K562 (cell line): ENCODE measurements at regions not wholly inside any gene's neighbourhood (a gene's known extent, or its start where the extent isn't known, plus 50 kb on each side); places are given as distances from the start of the nearest gene placed in this dataset.

Experiments used
- CBFA2T3 ChIP-seq: fragments of 450-650 bp; IDR thresholded peaks from 2 replicates; pipeline ENCODE4 v1.6.1; 2017
- DPF2 ChIP-seq: fragments of 450-650 bp; IDR thresholded peaks from 2 replicates; pipeline ENCODE4 v1.6.1; 2016
- FOS ChIP-seq: IDR thresholded peaks from 3 replicates; pipeline ENCODE4 v1.6.1; 2011; ENCODE audit not compliant: insufficient read length; ENCODE audit errors: extremely low read depth
- FOXM1 ChIP-seq, 2 experiments: fragments of 450-650 bp in 1 of 2; sonication (generic) in 1 of 2; formaldehyde crosslinking in 1 of 2; IDR thresholded peaks; 2 replicates each; pipeline versions ENCODE4 v1.6.1 to v1.9.0; 2017 to 2022; ENCODE audit warnings: low read depth in 2 of 2, mild to moderate bottlenecking in 2 of 2, missing genetic modification reagents in 1 of 2, moderate library complexity in 1 of 2
- KAT2B ChIP-seq: IDR thresholded peaks from one replicate; pipeline ENCODE4 v1.6.1; 2012; ENCODE audit warnings: low read depth, mild to moderate bottlenecking, control low read depth, inconsistent platforms, low read length, moderate library complexity
- NFATC3 ChIP-seq: fragments of 450-650 bp; IDR thresholded peaks from 2 replicates; pipeline ENCODE4 v1.6.1; 2017; ENCODE audit warnings: mild to moderate bottlenecking
- PHF21A ChIP-seq: fragments of 450-650 bp; IDR thresholded peaks from 2 replicates; pipeline ENCODE4 v1.6.1; 2017; ENCODE audit warnings: low read depth, borderline replicate concordance
- SMAD4 ChIP-seq: fragments of 250-450 bp; sonication (Bioruptor Pico); conservative IDR thresholded peaks from 2 replicates; pipeline ENCODE4 v1.8.0; 2021; ENCODE audit warnings: inconsistent platforms, mild to moderate bottlenecking, moderate library complexity
- TARDBP ChIP-seq: fragments of 450-650 bp; IDR thresholded peaks from 2 replicates; pipeline ENCODE4 v1.6.1; 2016
- TF ChIP-seq, protein P1 (sequence below), 3 experiments: IDR thresholded peaks in 2 of 3; conservative IDR thresholded peaks in 1 of 3; 2 replicates each; pipeline ENCODE4 v1.5.1; 2011 to 2012; ENCODE audit warnings: low read length in 3 of 3, mild to moderate bottlenecking in 3 of 3, control low read depth in 2 of 3, improper control_type of control experiment in 1 of 3, inconsistent platforms in 1 of 3, low read depth in 1 of 3, mixed read lengths in 1 of 3, moderate library complexity in 1 of 3; ENCODE audit not compliant: insufficient read depth in 2 of 3
- TF ChIP-seq, protein P2 (sequence below), 2 experiments: fragments of 200-800 bp in 1 of 2; sonication (Bioruptor generic) in 1 of 2; sonication (generic) in 1 of 2; formaldehyde crosslinking in 1 of 2; IDR thresholded peaks in 1 of 2; conservative IDR thresholded peaks in 1 of 2; 2 replicates each; pipeline versions ENCODE4 v1.5.0 to v1.6.1; 2016 to 2020; ENCODE audit warnings: missing compliant biosample characterization in 1 of 2, missing genetic modification characterization in 1 of 2, missing genetic modification reagents in 1 of 2
- TF ChIP-seq, protein P3 (sequence below): fragments of 450-650 bp; formaldehyde crosslinking; IDR thresholded peaks from 2 replicates; pipeline ENCODE4 v1.4.0; 2020; ENCODE audit warnings: mild to moderate bottlenecking, mixed read lengths
- TF ChIP-seq, protein P4 (sequence below): fragments of 250-450 bp; sonication (Bioruptor Pico); IDR thresholded peaks from 2 replicates; pipeline ENCODE4 v1.5.0; 2021

DNA sequence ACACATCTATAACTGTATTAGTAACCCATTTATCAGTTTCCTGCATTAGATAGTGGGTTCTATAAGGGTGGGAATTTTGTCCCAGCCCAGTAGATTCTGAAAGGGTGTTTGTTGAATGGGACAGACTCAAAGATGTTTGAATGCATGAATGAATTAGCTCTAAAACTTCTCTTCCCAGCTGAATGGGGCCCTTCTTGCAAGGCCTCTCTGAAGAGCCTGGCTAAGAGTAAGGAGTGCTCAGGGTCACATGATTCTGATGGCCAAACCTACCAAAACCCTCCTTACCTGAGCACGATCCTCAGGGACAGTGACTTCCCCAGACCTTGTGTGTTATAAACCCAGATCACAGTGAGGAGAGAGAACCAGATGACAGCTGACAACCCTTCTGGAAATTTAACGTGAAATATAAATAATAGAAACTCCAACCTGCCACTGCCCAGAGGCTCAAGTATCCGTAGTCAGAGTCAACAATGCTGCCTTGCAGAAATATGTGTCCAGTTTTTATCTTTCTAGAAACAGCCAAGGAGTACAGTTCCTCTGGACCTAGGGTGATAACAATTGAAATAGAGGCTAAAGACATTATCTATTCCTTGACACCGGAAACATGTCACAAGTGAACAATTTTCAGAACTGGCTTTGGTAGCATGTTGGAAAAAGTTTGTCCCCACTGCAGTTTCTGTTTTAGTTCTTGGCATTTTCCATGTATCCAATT lies 268.9 kb upstream of the MAF start:
- TF ChIP-seq, protein P1, sequence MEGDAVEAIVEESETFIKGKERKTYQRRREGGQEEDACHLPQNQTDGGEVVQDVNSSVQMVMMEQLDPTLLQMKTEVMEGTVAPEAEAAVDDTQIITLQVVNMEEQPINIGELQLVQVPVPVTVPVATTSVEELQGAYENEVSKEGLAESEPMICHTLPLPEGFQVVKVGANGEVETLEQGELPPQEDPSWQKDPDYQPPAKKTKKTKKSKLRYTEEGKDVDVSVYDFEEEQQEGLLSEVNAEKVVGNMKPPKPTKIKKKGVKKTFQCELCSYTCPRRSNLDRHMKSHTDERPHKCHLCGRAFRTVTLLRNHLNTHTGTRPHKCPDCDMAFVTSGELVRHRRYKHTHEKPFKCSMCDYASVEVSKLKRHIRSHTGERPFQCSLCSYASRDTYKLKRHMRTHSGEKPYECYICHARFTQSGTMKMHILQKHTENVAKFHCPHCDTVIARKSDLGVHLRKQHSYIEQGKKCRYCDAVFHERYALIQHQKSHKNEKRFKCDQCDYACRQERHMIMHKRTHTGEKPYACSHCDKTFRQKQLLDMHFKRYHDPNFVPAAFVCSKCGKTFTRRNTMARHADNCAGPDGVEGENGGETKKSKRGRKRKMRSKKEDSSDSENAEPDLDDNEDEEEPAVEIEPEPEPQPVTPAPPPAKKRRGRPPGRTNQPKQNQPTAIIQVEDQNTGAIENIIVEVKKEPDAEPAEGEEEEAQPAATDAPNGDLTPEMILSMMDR (IDR thresholded peaks at IDR 0.05 in 2 of 3, conservative IDR thresholded peaks at IDR 0.05 in 1 of 3; ENCODE audit: insufficient read depth in 2 of 3, low read depth in 1 of 3, low read length in 3 of 3), result no peak
- TF ChIP-seq SMAD4 (CRISPR knock-in tag), result peak; percentile 89
- peak; percentile 97 for TF ChIP-seq DPF2
- peak; percentile 96 for TF ChIP-seq CBFA2T3
- TF ChIP-seq NFATC3, result peak; percentile 60; the same call in 1 of the 2 replicates
- TF ChIP-seq PHF21A, result no peak
- TF ChIP-seq, protein P2, sequence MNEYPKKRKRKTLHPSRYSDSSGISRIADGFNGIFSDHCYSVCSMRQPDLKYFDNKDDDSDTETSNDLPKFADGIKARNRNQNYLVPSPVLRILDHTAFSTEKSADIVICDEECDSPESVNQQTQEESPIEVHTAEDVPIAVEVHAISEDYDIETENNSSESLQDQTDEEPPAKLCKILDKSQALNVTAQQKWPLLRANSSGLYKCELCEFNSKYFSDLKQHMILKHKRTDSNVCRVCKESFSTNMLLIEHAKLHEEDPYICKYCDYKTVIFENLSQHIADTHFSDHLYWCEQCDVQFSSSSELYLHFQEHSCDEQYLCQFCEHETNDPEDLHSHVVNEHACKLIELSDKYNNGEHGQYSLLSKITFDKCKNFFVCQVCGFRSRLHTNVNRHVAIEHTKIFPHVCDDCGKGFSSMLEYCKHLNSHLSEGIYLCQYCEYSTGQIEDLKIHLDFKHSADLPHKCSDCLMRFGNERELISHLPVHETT (CRISPR knock-in tag; conservative IDR thresholded peaks at IDR 0.05 in 1 of 2, IDR thresholded peaks at IDR 0.05 in 1 of 2), result peak in 1 of 2 experiments; percentile 77; a peak in 2 of 4 replicates
- TF ChIP-seq KAT2B, result no peak
- peak; percentile 89 for TF ChIP-seq FOXM1 (IDR thresholded peaks at IDR 0.05; ENCODE audit: low read depth)
- no peak for TF ChIP-seq FOXM1 (CRISPR knock-in tag; IDR thresholded peaks at IDR 0.05; ENCODE audit: low read depth)
- TF ChIP-seq, protein P3, sequence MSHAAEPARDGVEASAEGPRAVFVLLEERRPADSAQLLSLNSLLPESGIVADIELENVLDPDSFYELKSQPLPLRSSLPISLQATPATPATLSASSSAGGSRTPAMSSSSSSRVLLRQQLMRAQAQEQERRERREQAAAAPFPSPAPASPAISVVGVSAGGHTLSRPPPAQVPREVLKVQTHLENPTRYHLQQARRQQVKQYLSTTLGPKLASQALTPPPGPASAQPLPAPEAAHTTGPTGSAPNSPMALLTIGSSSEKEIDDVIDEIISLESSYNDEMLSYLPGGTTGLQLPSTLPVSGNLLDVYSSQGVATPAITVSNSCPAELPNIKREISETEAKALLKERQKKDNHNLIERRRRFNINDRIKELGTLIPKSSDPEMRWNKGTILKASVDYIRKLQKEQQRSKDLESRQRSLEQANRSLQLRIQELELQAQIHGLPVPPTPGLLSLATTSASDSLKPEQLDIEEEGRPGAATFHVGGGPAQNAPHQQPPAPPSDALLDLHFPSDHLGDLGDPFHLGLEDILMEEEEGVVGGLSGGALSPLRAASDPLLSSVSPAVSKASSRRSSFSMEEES (CRISPR knock-in tag), result peak; percentile 88
- TF ChIP-seq, protein P4, sequence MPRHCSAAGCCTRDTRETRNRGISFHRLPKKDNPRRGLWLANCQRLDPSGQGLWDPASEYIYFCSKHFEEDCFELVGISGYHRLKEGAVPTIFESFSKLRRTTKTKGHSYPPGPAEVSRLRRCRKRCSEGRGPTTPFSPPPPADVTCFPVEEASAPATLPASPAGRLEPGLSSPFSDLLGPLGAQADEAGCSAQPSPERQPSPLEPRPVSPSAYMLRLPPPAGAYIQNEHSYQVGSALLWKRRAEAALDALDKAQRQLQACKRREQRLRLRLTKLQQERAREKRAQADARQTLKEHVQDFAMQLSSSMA, result no peak
- no peak for TF ChIP-seq FOS
- TF ChIP-seq TARDBP, result no peak
